SK-N-MC (cell line): ENCODE measurements at regions not wholly inside any gene's neighbourhood (a gene's known extent, or its start where the extent isn't known, plus 50 kb on each side); places are given as distances from the start of the nearest gene placed in this dataset.

Experiments
- EZH2 ChIP-seq: fragments of 200-600 bp; sonication (generic); IDR thresholded peaks from one replicate; pipeline ENCODE4 v1.6.1; 2017; ENCODE audit warnings: antibody characterized with exemption
- FOXP2 ChIP-seq: optimal IDR thresholded peaks from 2 replicates; pipeline ENCODE3; 2011; ENCODE audit warnings: mild to moderate bottlenecking, moderate library complexity; ENCODE audit not compliant: insufficient read depth; ENCODE audit errors: extremely low read length, control extremely low read depth
- POLR2AphosphoS5 ChIP-seq: IDR thresholded peaks from 2 replicates; pipeline ENCODE4 v1.6.1; 2012; ENCODE audit warnings: mild to moderate bottlenecking, low read depth, low read length, borderline replicate concordance

DNA sequence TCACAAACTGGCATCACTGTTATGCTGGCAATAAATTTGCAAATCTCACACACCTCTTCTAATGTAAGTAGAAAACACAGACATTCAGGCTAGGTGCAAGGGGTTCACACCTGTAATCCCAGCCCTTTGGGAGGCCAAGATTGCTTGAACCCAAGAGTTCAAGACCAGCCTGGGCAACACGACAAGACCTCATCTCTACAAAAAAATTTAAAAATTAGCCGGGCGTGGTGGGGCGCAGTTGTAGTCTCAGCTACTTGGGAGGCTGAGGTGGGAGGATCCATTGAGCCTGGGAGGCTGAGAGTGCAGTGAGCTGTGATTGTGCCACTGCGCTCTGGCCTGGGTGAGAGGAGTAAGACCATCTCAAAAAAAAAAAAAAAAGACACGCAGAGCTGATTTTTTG, 83.1 kb upstream of the ENPP6 start:
- TF ChIP-seq EZH2 (no peak), POLR2AphosphoS5 (no peak), FOXP2 (no peak)
